ENCODE measurements at regions not wholly inside any gene's neighbourhood (a gene's known extent, or its start where the extent isn't known, plus 50 kb on each side); places are given as distances from the start of the nearest gene placed in this dataset.

GRCh38 chr2:228697456-228697855, 516.0 kb upstream of the SPHKAP start:
- Histone ChIP-seq H2AFZ (ENCODE audit: low read length) (no peak overlapping the region), H3K4me2 (ENCODE audit: low read depth, low read length, poor library complexity, severe bottlenecking) (no peak overlapping the region), H3K9me2 (replicated peaks; ENCODE audit: insufficient read depth, low read length) (no peaks in the 10 kb centered on the region), H3K27me3 (ENCODE audit: low read length) (no peaks in the 10 kb centered on the region), H3K36me3 (ENCODE audit: insufficient read depth, low read length) (no peaks in the 10 kb centered on the region), H3K27ac (ENCODE audit: low read length) (no peak overlapping the region), H3K4me1 (ENCODE audit: low read length) (no peaks in the 10 kb centered on the region), H3K9me3 (ENCODE audit: low read length) (no peaks in the 10 kb centered on the region), H3K9ac (ENCODE audit: low read length) (no peak overlapping the region), H3K4me3 (ENCODE audit: low read length) (no peak overlapping the region), H3K79me2 (ENCODE audit: low read length) (no peaks in the 10 kb centered on the region), H4K20me1 (ENCODE audit: insufficient read depth, low read depth, low read length) (no peaks in the 10 kb centered on the region)
- DNase-seq: no peak

- DNase-seq: no peak
- Histone ChIP-seq H3K79me2 (ENCODE audit: low read length) (no peaks in the 10 kb centered on the region), H3K36me3 (ENCODE audit: insufficient read depth, low read length) (no peaks in the 10 kb centered on the region)
These were observed 509.2 kb upstream of the SPHKAP start for GRCh38 chr2:228690681-228691080.

GRCh38 chr2:228689053-228689452, 507.6 kb upstream of the SPHKAP start:
- no peak for DNase-seq
- no peaks in the 10 kb centered on the region for H3K27me3 ChIP-seq (ENCODE audit: low read length)
- no peaks in the 10 kb centered on the region for H3K36me3 ChIP-seq (ENCODE audit: insufficient read depth, low read length)
- H3K27ac ChIP-seq (ENCODE audit: low read length): no peak overlapping the region
- H3K9ac ChIP-seq (ENCODE audit: low read length): no peak overlapping the region
- peaks cover 6% of the 10 kb centered on the region for H3K4me1 ChIP-seq (ENCODE audit: low read length)
- H3K4me2 ChIP-seq (ENCODE audit: low read depth, low read length, poor library complexity, severe bottlenecking): no peak overlapping the region
- no peak overlapping the region for H2AFZ ChIP-seq (ENCODE audit: low read length)
- no peaks in the 10 kb centered on the region for H3K79me2 ChIP-seq (ENCODE audit: low read length)
- H4K20me1 ChIP-seq (ENCODE audit: insufficient read depth, low read depth, low read length): no peaks in the 10 kb centered on the region
- no peaks in the 10 kb centered on the region for H3K9me2 ChIP-seq (replicated peaks; ENCODE audit: insufficient read depth, low read length)
- H3K4me3 ChIP-seq (ENCODE audit: low read length): no peak overlapping the region
- H3K9me3 ChIP-seq (ENCODE audit: low read length): no peaks in the 10 kb centered on the region

More at GRCh38 chr2:228690681-228691080, 509.2 kb upstream of the SPHKAP start:
- no peak overlapping the region for H3K4me3 ChIP-seq (ENCODE audit: low read length)
- H3K9me3 ChIP-seq (ENCODE audit: low read length): no peaks in the 10 kb centered on the region
- no peaks in the 10 kb centered on the region for H3K9me2 ChIP-seq (replicated peaks; ENCODE audit: insufficient read depth, low read length)
- no peaks in the 10 kb centered on the region for H4K20me1 ChIP-seq (ENCODE audit: insufficient read depth, low read depth, low read length)
- peaks cover 6% of the 10 kb centered on the region for H3K4me1 ChIP-seq (ENCODE audit: low read length)
- no peak overlapping the region for H3K4me2 ChIP-seq (ENCODE audit: low read depth, low read length, poor library complexity, severe bottlenecking)
- no peaks in the 10 kb centered on the region for H3K27me3 ChIP-seq (ENCODE audit: low read length)
- no peak overlapping the region for H2AFZ ChIP-seq (ENCODE audit: low read length)
- no peak overlapping the region for H3K27ac ChIP-seq (ENCODE audit: low read length)
- H3K9ac ChIP-seq (ENCODE audit: low read length): no peak overlapping the region

GRCh38 chr2:228688007-228688645, 506.6 kb upstream of the SPHKAP start:
- H3K4me1 ChIP-seq (ENCODE audit: low read length): peaks cover 6% of the 10 kb centered on the region
- H3K4me2 ChIP-seq (ENCODE audit: low read depth, low read length, poor library complexity, severe bottlenecking): no peak overlapping the region
- DNase-seq: no peak
- H3K27me3 ChIP-seq (ENCODE audit: low read length): no peaks in the 10 kb centered on the region
- H3K79me2 ChIP-seq (ENCODE audit: low read length): no peaks in the 10 kb centered on the region
- H2AFZ ChIP-seq (ENCODE audit: low read length): no peak overlapping the region
- no peak overlapping the region for H3K27ac ChIP-seq (ENCODE audit: low read length)
- H3K9me3 ChIP-seq (ENCODE audit: low read length): no peaks in the 10 kb centered on the region
- no peak overlapping the region for H3K4me3 ChIP-seq (ENCODE audit: low read length)
- no peak overlapping the region for H3K9ac ChIP-seq (ENCODE audit: low read length)
- H3K36me3 ChIP-seq (ENCODE audit: insufficient read depth, low read length): no peaks in the 10 kb centered on the region
- no peaks in the 10 kb centered on the region for H3K9me2 ChIP-seq (replicated peaks; ENCODE audit: insufficient read depth, low read length)
- no peaks in the 10 kb centered on the region for H4K20me1 ChIP-seq (ENCODE audit: insufficient read depth, low read depth, low read length)

- peak overlapping the region; percentile 9 for H3K4me2 ChIP-seq (ENCODE audit: low read depth, low read length, poor library complexity, severe bottlenecking)
- 0 out of 2 replicates have a peak overlapping the region, but pooled peaks have one; percentile 30 for H2AFZ ChIP-seq (ENCODE audit: low read length)
- H3K9me2 ChIP-seq (replicated peaks; ENCODE audit: insufficient read depth, low read length): no peaks in the 10 kb centered on the region
These were observed 500.5 kb upstream of the SPHKAP start for GRCh38 chr2:228681979-228682378.

GRCh38 chr2:228681426-228681825, 499.9 kb upstream of the SPHKAP start:
- Histone ChIP-seq H3K79me2 (ENCODE audit: low read length) (no peaks in the 10 kb centered on the region), H3K27me3 (ENCODE audit: low read length) (no peaks in the 10 kb centered on the region), H3K4me2 (ENCODE audit: low read depth, low read length, poor library complexity, severe bottlenecking) (peak overlapping the region; percentile 9)

More at GRCh38 chr2:228681979-228682378, 500.5 kb upstream of the SPHKAP start:
- Histone ChIP-seq H3K36me3 (ENCODE audit: insufficient read depth, low read length) (no peaks in the 10 kb centered on the region), H3K79me2 (ENCODE audit: low read length) (no peaks in the 10 kb centered on the region), H3K4me1 (ENCODE audit: low read length) (no peaks in the 10 kb centered on the region), H3K27me3 (ENCODE audit: low read length) (no peaks in the 10 kb centered on the region), H4K20me1 (ENCODE audit: insufficient read depth, low read depth, low read length) (no peaks in the 10 kb centered on the region), H3K9me3 (ENCODE audit: low read length) (no peaks in the 10 kb centered on the region), H3K4me3 (ENCODE audit: low read length) (no peak overlapping the region), H3K9ac (ENCODE audit: low read length) (no peak overlapping the region), H3K27ac (ENCODE audit: low read length) (no peak overlapping the region)
- DNase-seq: no peak

GRCh38 chr2:228678110-228678509, 496.6 kb upstream of the SPHKAP start:
- H4K20me1 ChIP-seq (ENCODE audit: insufficient read depth, low read depth, low read length): no peaks in the 10 kb centered on the region
- no peak overlapping the region for H3K4me3 ChIP-seq (ENCODE audit: low read length)
- H3K27ac ChIP-seq (ENCODE audit: low read length): no peak overlapping the region
- H3K36me3 ChIP-seq (ENCODE audit: insufficient read depth, low read length): no peaks in the 10 kb centered on the region
- no peaks in the 10 kb centered on the region for H3K9me3 ChIP-seq (ENCODE audit: low read length)
- no peaks in the 10 kb centered on the region for H3K27me3 ChIP-seq (ENCODE audit: low read length)
- no peak overlapping the region for H3K9ac ChIP-seq (ENCODE audit: low read length)
- H3K4me2 ChIP-seq (ENCODE audit: low read depth, low read length, poor library complexity, severe bottlenecking): no peak overlapping the region
- H2AFZ ChIP-seq (ENCODE audit: low read length): no peak overlapping the region
- no peaks in the 10 kb centered on the region for H3K4me1 ChIP-seq (ENCODE audit: low read length)
- no peak for DNase-seq
- no peaks in the 10 kb centered on the region for H3K9me2 ChIP-seq (replicated peaks; ENCODE audit: insufficient read depth, low read length)
- H3K79me2 ChIP-seq (ENCODE audit: low read length): no peaks in the 10 kb centered on the region

More at GRCh38 chr2:228681426-228681825, 499.9 kb upstream of the SPHKAP start:
- Histone ChIP-seq H4K20me1 (ENCODE audit: insufficient read depth, low read depth, low read length) (no peaks in the 10 kb centered on the region), H3K4me1 (ENCODE audit: low read length) (no peaks in the 10 kb centered on the region), H2AFZ (ENCODE audit: low read length) (0 out of 2 replicates have a peak overlapping the region, but pooled peaks have one; percentile 30), H3K27ac (ENCODE audit: low read length) (no peak overlapping the region), H3K9me2 (replicated peaks; ENCODE audit: insufficient read depth, low read length) (no peaks in the 10 kb centered on the region), H3K4me3 (ENCODE audit: low read length) (no peak overlapping the region), H3K36me3 (ENCODE audit: insufficient read depth, low read length) (no peaks in the 10 kb centered on the region), H3K9me3 (ENCODE audit: low read length) (no peaks in the 10 kb centered on the region), H3K9ac (ENCODE audit: low read length) (no peak overlapping the region)
- no peak for DNase-seq

GRCh38 chr2:228675646-228676045, 494.2 kb upstream of the SPHKAP start:
- H4K20me1 ChIP-seq (ENCODE audit: insufficient read depth, low read depth, low read length): no peaks in the 10 kb centered on the region
- no peaks in the 10 kb centered on the region for H3K4me1 ChIP-seq (ENCODE audit: low read length)
- H3K36me3 ChIP-seq (ENCODE audit: insufficient read depth, low read length): no peaks in the 10 kb centered on the region
- DNase-seq: peak; percentile 19
- H3K27me3 ChIP-seq (ENCODE audit: low read length): no peaks in the 10 kb centered on the region
- no peaks in the 10 kb centered on the region for H3K9me2 ChIP-seq (replicated peaks; ENCODE audit: insufficient read depth, low read length)
- no peak overlapping the region for H3K9ac ChIP-seq (ENCODE audit: low read length)
- H3K9me3 ChIP-seq (ENCODE audit: low read length): no peaks in the 10 kb centered on the region
- H3K4me3 ChIP-seq (ENCODE audit: low read length): no peak overlapping the region
- no peak overlapping the region for H3K4me2 ChIP-seq (ENCODE audit: low read depth, low read length, poor library complexity, severe bottlenecking)
- H3K27ac ChIP-seq (ENCODE audit: low read length): no peak overlapping the region
- no peaks in the 10 kb centered on the region for H3K79me2 ChIP-seq (ENCODE audit: low read length)
- no peak overlapping the region for H2AFZ ChIP-seq (ENCODE audit: low read length)

Measured in Karpas-422 (cell line).